ENCODE measurements at regions not wholly inside any gene's neighbourhood (a gene's known extent, or its start where the extent isn't known, plus 50 kb on each side); places are given as distances from the start of the nearest gene placed in this dataset.
"Not testable (repeated sequence)": the region's sequence is repeated elsewhere in the genome, so short reads cannot be mapped to it uniquely, and the experiment has no call there.

DNA sequence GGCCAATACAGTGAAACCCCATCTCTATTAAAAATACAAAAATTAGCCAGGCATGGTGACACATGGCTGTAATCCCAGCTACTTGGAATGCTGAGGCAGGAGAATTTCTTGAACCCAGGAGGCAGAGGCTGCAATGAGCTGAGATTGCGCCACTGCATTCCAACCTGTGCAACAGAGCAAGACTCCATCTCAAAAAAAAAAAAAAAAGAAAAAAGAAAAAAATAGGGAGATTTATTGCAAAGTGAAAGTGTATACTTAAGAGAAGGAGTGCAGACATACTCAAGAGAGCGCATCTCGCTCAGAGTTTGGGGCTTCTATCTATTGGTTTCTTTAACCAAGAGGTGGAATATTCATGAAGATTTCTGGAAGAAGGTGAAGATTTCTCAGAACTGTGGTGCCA, 708.4 kb downstream of the XPNPEP1 start:
- TF ChIP-seq CTCF (IDR thresholded peaks at IDR 0.05); EZH2 (IDR thresholded peaks at IDR 0.05; ENCODE audit: borderline replicate concordance, insufficient read depth, low read depth, low read length, poor library complexity, severe bottlenecking): not testable (repeated sequence)

Data from B cell (primary cell).